ENCODE measurements at regions not wholly inside any gene's neighbourhood (a gene's known extent, or its start where the extent isn't known, plus 50 kb on each side); places are given as distances from the start of the nearest gene placed in this dataset.

DNA sequence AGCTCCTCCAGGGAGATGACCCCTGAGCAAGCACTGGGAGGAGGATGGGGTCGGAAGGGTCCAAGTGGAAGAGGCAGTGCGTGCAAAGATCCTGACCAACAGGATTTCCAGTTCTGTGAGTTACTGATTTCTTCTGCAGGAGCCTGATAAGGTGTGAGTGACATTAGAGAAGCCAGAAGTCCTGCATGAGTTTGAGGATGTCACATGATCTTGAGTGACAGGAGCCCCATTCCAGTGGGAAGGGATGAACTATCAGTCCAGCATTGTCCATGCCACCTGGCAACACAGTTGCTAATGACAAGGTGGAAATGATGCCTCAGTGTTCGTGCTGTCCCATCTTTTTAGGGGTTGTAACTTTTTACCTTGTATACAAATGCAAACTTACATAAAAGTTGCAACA lies 285.1 kb upstream of the HDAC4 start (continued):
- TF ChIP-seq ZNF347 (CRISPR knock-in tag; IDR thresholded peaks at IDR 0.05; ENCODE audit: low read depth) (no peak), SP1 (CRISPR knock-in tag; IDR thresholded peaks at IDR 0.05) (no peak), ARID1B (IDR thresholded peaks at IDR 0.05) (peak; percentile 24; the same call in 1 of the 2 replicates), THRB (CRISPR knock-in tag; conservative IDR thresholded peaks at IDR 0.05) (no peak)

DNA sequence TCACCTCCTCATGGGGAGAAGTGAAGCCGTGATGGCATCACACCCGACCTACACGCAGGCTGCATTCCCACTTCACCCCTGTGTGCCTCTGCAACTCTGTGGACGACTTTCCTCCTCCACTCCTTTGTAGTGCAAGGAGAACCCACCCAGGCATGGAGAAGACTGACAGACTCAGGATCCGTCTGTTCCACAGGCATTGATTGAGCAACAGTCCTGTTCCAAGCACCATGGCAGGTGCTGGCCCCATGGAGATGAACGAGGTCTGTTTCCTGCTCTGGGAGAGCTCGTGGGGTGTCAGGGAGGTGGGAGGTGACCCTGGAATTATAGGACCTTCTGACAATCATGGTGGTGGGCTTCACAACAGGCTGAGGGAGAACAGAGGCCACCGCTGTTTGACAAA lies 284.7 kb upstream of the HDAC4 start:
- Histone ChIP-seq H3K79me2 (ENCODE audit: control insufficient read depth, insufficient read depth, low read length) (no peaks in the 10 kb centered on the region), H3K4me3 (no peak overlapping the region), H3K9me1 (ENCODE audit: control insufficient read depth, insufficient read depth, low read length) (no peaks in the 10 kb centered on the region), H3K9ac (ENCODE audit: insufficient read depth in 1 of 2, low read depth in 2 of 2, low read length in 2 of 2) (no peak overlapping the region), H2AFZ (ENCODE audit: low read depth, low read length) (no peak overlapping the region), H3K27ac (ENCODE audit: extremely low read depth, low read depth, low read length) (no peak overlapping the region), H3K4me1 (replicated peaks in 1 of 2; ENCODE audit: control insufficient read depth in 2 of 2, insufficient read depth in 2 of 2, low read length in 2 of 2) (peaks cover 0 to under 1% of the 10 kb centered on the region in 2 experiments; a peak in 1 of 5 replicates), H3K9me3 (replicated peaks; ENCODE audit: control insufficient read depth, insufficient read depth, low read depth, low read length) (no peaks in the 10 kb centered on the region), H4K20me1 (replicated peaks; ENCODE audit: control insufficient read depth, insufficient read depth, low read length) (no peaks in the 10 kb centered on the region), H3K4me2 (ENCODE audit: insufficient read depth, low read length) (no peak overlapping the region), H3K36me3 (ENCODE audit: control insufficient read depth, insufficient read depth, low read length) (no peaks in the 10 kb centered on the region), H3K27me3 (ENCODE audit: control insufficient read depth in 2 of 2, insufficient read depth in 2 of 2, low read length in 2 of 2) (peaks cover 0 to 26% of the 10 kb centered on the region in 2 experiments; a peak in 2 of 5 replicates)
- FAIRE-seq: no peak
- in situ Hi-C loops (cut with MboI): no loop called here
- 0% methylated on average over 8 of the region's 8 CpGs for WGBS (ENCODE audit: insufficient coverage, low coverage, missing lambda C conversion rate)
- POLR2A ChIA-PET: interaction anchor here (0.8 kb wide), 1 partner anchor 441 kb away, joined by 4 read pairs; no protein-coding TSS in a partner anchor
- intact Hi-C loops (cut with micrococcal nuclease): no loop called here
- no TSS peak for BruUV-seq (replicated peaks)
- ATAC-seq: no peak
- no peak for DNase-seq (ENCODE audit: extremely low read depth in 1 of 4, low spot score in 3 of 4)
- CTCF ChIA-PET (ENCODE audit: low intra/inter-chr PET ratio): no interaction called here
- TF ChIP-seq PCBP1 (IDR thresholded peaks at IDR 0.05; ENCODE audit: low read depth, low read length, poor library complexity, severe bottlenecking) (no peak), NFRKB (IDR thresholded peaks at IDR 0.05; ENCODE audit: low read depth) (no peak), ZNF584 (CRISPR knock-in tag; IDR thresholded peaks at IDR 0.05; ENCODE audit: low read depth) (no peak), MTA3 (IDR thresholded peaks at IDR 0.05; ENCODE audit: borderline replicate concordance) (no peak), SMARCC2 (IDR thresholded peaks at IDR 0.05; ENCODE audit: low read depth) (no peak), E2F3 (CRISPR knock-in tag; IDR thresholded peaks at IDR 0.05) (no peak), ARID4B (CRISPR knock-in tag; IDR thresholded peaks at IDR 0.05) (no peak), NFXL1 (CRISPR knock-in tag; IDR thresholded peaks at IDR 0.05) (no peak), ZNF785 (CRISPR knock-in tag; IDR thresholded peaks at IDR 0.05) (no peak), WHSC1 (IDR thresholded peaks at IDR 0.05; ENCODE audit: low read length) (no peak), PHB2 (IDR thresholded peaks at IDR 0.05; ENCODE audit: low read depth) (no peak), CEBPG (CRISPR knock-in tag; IDR thresholded peaks at IDR 0.05) (no peak), CEBPG (tag; conservative IDR thresholded peaks at IDR 0.05 in 1 of 2, IDR thresholded peaks at IDR 0.05 in 1 of 2) (no peak), BACH1 (tag; IDR thresholded peaks at IDR 0.05) (no peak), SMARCA4 (IDR thresholded peaks at IDR 0.05) (no peak), TRIM28 (IDR thresholded peaks at IDR 0.05) (no peak)
